ENCODE measurements at regions not wholly inside any gene's neighbourhood (a gene's known extent, or its start where the extent isn't known, plus 50 kb on each side); places are given as distances from the start of the nearest gene placed in this dataset.
A peak's percentile ranks its signal among the peaks of the same experiment; 100 is the strongest.
"Not testable (repeated sequence)": the region's sequence is repeated elsewhere in the genome, so short reads cannot be mapped to it uniquely, and the experiment has no call there.

DNA sequence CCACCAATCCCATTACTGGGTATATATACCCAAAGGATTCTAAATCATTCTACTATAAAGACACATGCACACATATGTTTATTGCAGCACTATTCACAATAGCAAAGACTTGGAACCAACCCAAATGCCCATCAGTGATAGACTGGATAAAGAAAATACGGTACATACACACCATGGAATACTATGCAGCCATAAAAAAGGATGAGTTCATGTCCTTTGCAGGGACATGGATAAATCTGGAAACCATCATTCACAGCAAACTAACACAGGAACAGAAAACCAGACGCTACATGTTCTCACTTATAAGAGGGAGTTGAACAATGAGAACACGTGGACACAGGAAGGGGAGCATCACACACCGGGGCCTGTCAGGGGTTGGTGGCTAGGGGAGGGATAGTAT, 154.3 kb downstream of the TPBG start:
- DNase-seq = not testable (repeated sequence)

DNA sequence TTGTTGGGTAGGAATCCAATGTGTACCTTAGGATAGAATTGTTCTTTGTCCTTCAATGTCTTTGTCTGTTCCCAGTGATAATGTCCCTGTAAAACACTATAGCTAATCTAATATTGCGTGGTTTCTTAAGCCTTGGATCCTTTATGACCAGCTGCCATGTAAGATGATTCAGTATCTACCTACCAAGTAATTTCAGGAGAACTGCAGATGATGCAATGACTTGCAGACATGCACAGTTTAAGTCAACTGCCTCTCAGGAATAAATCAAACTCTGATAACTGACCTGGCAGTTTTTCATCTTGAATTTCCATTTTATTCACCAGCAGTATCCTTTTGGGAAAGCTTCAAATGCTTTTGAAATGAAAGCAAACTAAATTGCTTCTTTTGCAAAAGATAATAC, 157.8 kb downstream of the TPBG start:
- no peak for DNase-seq

DNA sequence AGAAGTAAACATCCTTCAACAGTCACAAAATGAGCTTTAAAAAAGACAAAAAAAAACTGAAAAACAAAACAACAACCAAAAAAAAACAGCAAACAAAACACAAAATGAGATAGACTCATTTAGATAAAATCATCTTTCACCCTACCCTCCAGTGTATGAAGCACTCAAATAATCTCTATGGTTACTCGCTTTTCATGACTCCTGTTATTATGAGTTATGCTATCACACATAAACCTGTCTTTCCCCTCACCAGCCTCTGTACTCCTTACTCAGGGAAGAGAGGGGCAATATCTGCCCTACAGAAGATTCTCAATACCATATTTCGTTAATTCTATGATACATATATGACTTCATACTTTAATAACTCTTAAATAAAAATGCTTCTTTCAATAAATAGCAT, 158.2 kb downstream of the TPBG start:
- DNase-seq = no peak

DNA sequence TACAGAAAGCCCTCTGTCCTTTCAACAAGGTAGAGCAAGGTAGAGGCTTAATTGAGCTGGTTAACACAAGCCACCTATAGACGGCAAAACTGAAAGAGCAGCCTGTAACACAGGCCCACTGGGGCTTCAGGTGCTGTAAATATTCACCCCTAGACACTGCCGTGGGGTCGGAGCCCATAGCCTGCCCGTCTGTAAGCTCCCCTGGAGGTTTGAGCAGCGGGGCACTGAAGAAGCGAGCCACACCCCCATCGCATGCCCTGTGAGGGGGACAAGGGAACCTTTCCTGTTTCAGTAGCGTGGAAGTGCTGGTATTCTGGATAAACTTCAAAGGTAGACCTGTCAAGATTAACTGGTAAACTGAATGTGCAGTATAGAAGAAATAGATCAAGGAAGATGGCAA, 160.4 kb downstream of the TPBG start:
- no peak for DNase-seq

DNA sequence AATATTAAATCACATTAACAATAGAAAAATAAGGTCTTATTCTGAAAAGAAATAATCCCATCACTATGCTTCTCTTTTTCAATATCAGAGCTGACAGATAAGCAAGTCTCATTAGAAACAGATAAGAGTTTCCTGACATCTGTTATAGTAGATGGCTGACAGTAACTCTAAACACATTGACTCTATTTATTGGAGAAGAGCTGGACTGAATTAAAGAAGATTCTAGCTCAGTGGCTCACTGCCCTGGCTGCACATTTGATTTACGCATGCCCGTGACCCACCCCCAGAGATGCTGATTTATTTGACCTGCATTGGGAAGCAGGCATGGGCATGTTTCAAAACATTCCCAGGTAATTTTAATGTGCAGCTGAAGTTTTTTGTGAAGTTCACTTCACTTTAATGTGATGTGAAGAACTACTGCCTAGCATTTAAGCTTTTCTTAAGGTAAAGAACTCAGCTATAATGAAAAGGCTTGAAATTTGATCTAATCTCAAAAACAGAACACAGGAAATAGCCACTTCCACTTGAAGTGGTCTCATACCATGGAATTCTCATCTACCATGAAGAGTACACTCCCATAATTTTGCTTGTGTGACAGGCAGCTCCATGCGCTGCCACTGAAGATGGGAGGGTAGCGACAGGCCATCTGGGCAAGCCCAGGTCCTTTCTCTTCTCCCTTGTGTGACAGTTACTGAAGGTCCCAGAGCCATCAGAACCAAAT, 162.3 kb downstream of the TPBG start:
- peak; percentile 89 for DNase-seq

DNA sequence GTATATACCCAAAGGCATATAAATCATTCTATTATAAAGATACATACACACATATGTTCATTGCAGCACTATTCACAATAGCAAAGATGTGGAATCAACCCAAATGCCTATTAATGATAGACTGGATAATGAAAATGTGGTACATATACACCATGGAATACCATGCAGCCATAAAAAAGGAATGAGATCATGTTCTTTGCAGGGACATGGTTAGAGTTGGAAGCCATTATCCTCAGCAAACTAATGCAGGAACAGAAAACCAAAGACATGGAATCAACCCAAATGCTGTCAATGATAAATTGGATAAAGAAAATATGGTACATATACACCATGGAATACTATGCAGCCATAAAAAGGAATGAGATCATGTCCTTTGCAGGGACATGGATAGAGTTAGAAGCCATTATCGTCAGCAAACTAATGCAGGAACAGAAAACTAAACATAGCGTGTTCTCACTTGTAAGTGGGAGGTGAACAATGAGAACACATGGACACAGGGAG, 166.4 kb downstream of the TPBG start:
- DNase-seq = not testable (repeated sequence)

DNA sequence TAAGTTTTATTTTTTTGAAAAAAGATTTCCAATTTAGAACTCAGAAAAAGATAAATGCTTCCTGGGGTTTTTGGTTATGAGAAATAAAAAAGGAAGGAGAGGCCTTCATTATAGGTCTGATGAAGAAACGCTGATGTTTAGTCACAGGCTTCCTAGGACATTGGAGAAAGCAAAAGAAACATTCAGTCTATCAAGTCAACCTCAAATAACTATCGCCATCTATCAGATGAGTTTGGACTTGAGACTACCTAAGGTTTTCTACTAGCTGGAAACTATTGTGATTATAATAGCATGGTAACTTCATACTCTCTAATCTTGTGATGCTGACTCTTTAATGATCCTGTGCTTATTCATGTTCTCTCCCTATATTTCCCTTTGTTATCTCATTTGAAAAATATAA, 171.3 kb downstream of the TPBG start:
- no peak for DNase-seq

DNA sequence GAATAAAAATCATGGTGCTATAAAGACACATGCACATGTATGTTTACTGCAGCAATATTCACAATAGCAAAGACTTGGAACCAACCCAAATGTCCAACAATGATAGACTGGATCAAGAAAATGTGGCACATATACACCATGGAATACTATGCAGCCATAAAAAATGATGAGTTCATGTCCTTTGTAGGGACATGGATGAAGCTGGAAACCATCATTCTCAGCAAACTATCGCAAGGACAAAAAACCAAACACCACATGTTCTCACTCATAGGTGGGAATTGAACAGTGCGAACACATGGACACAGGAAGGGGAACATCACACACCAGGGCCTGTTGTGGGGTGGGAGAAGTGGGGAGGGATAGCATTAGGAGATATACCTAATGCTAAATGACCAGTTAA, 185.9 kb downstream of the TPBG start:
- not testable (repeated sequence) for DNase-seq

DNA sequence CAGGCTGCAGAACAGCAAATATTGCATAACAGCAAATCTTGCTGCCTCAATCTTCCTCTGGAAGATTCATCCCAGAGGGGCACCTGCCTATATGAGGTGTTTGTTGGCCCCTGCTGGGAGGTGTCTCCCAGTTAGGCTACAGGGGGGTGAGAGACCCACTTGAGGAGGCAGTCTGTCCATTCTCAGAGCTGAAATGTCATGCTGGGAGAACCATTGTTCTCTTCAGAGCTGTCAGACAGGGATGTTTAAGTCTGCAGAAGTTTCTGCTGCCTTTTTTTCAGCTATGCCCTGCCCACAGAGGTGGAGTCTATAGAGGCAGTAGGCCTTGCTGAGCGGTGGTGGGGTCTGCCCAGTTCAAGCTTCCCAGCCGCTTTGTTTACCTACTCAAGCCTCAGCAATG, 187.7 kb downstream of the TPBG start:
- not testable (repeated sequence) for DNase-seq

DNA sequence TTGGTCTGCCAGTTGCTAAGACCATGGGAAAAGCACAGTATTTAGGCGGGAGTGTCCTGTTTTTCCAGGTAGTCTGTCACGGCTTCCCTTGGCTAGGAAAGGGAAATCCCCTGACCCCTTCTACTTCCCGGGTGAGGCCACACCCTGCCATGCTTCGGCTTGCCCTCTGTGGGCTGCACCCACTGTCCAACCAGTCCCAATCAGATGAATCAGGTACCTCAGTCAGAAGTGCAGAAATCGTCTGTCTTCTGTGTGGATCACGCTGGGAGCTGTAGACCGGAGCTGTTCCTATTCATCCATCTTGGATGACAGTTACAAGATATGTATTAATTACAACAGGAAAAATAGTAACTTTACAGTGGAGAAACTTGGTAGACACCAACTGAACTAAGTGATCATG, 188.2 kb downstream of the TPBG start:
- no peak for DNase-seq

DNA sequence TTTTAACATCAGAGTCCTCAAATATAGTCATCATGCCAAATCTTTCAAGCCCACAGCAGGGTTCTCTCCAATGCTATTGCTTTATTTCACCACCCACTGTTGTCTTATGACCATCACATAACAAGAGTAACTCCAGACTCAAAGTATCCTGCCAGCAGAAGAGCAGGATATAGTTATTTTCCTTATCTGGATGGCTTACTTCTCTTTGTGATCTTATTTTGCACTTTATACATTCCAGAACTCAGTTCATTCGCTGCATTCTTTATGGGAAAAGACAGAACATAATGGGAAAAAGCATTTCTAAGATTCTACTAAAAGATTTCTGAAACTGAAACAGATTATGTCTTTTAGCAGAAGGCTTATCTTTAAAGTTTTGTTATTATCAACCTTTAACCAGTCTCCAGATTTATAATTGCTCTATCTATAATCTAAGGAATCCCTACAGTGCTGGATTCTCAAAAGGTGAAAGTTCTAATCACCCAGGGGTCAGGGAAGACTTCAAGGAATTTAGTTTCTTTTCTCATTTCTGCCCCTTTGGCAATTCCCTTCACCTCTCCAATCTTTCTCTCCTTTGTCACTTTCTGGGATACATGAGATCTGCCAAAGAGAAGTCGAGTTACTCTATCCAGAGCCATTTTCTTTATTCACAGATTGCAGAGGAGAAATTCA, 190.4 kb downstream of the TPBG start:
- DNase-seq = no peak

DNA sequence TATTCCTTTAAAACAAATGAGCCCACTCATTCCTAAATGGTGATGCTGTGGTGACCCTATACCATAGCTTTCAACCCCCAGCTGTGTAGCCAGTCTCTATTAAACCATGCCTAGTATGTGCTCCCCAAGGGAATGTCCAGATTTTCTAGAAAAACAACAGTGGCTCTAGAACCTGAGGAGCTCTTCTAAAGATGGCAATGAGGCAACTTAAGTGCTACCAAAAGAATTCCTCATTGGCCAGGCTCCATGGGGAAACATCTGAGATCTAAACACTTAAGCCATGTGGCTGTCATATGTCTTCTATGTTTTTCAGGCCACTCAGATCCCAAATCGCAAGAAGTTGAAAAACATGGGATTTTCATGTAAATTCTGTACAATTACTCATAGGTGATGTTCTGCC, 191.0 kb downstream of the TPBG start:
- DNase-seq = no peak

DNA sequence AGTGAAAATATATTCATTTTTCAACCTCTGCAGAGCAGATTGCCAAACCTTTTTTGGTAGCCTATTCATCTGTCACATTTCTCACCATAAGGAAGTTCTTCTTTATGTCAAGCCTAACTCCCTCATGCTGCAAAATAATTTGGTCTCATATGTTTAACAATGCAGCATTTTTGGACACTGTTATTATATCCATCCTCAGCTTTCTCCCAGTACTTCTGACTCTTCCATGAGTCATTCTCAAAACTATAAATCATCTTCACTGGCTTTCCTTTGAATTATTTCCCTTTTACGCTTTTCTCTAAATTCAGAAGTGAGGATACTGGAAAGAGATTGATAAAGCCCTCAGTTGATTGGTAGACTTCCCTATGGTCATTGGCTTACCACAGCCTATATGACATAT, 192.2 kb downstream of the TPBG start:
- DNase-seq = no peak

DNA sequence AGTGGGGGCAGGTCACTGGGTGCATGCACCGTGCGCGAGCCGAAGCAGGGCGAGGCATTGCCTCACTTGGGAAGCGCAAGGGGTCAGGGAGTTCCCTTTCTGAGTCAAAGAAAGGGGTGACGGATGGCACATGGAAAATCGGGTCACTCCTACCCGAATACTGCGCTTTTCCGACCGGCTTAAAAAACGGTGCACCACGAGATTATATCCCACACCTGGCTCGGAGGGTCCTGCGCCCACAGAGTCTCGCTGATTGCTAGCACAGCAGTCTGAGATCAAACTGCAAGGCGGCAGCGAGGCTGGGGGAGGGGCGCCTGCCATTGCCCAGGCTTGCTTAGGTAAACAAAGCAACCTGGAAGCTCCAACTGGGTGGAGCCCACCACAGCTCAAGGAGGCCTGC, 194.9 kb downstream of the TPBG start:
- DNase-seq = not testable (repeated sequence)

DNA sequence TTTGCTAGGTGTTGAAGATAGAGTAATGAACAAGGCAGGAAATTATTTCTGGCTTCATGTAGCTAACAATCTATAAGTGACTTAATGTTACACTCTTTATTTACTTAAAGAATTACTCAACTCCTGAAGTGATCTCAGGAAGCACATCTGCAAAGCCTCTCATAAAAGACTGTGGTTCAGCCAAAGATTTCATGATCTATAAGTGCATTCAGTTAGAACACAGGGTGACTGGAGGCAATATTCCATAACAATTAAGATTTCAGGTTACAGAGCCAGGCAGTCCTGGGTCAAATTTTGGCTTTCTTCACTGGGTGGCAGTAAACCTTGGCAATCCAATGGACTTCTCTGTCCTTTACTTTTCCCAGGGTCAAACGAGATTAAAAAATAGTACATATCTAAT, 204.0 kb downstream of the TPBG start:
- no peak for DNase-seq

DNA sequence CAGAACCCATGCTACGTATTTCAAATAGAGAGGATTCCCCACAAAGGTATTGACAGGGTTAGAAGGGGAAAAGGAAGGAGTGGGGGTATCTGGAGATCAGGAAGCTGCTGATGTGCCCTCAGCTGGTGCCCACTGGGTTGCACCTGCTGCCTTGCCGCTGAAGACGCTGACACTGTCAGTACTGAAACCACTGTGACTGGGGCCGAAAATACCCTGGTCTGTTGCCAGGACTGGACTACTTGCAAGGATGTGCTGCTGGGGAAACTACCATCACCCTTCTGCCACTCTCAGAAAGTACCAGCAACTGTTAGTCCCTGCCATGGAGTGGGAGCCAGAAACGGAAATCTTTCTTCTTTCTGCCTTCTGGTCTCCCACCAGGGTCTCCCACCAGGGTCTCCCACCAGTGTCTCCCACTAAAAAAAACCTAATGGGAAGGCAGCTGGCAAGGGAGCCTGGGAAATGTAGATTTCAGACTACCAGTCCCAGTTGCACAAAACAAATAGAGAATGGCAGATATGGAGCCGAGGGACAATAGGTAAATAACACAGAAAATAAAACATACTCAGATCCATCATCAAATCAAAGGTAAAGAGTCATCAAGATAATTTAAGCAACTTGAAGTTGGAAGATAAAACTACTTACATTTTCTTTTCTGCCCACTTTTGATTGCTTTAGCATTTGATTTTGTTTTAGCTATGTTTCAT, 204.8 kb downstream of the TPBG start:
- peak; percentile 64 for DNase-seq

DNA sequence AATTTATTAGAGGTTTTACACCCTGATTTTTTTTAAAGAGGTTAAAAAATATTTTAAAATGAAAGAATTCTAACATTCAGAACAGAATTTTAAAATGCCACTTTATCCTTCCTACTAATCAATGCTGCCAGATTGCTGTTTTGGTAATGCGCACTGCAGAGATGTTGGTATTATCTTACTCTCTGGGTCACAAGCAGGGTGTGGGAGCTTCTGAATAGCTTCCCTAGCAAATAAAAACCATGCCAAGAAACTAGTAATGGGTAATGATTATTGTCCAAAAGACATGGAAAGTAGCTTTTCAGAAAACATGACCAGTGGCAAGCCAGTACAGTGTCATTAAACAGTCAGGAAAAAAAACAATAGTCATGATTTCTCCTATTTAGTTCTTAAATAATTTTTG, 205.4 kb downstream of the TPBG start:
- peak; percentile 44 for DNase-seq

DNA sequence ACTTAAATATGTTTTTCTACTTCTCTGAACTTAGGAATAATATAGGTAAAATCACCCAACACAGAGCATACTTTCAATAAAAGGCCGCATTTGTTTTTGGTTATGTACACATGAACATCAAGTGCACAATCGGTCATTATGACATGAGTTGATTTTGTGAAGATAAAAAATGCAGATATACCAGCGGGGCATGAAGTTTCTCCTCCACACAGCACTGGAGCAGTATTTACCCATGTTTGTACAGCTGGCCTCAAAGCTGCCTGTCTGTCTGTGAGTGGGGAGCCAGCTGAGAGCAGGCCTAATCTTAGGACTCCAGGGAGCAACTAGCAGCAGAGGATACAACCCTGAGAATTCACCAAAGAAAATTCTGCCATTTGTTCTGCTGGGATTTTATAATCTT, 206.5 kb downstream of the TPBG start:
- peak; percentile 91 for DNase-seq

DNA sequence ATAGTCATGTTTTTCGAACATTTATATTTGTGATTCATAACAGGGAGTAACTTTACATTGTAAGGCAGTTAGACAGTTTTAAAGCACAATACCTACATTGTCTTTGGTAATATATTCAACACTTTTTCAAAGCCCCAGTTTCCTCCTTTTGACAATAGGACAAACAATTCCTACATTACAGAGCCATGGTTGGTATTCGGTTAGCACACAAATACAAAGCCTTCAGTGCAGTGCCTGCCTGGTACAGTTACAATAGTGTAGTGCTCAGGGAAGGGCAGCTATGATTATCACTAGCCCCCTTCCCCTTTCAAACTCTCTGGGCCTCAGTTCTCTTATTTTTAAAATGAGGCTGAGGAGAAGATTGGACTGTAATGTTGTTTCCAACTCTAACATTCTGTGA, 207.8 kb downstream of the TPBG start:
- DNase-seq = peak; percentile 28

DNA sequence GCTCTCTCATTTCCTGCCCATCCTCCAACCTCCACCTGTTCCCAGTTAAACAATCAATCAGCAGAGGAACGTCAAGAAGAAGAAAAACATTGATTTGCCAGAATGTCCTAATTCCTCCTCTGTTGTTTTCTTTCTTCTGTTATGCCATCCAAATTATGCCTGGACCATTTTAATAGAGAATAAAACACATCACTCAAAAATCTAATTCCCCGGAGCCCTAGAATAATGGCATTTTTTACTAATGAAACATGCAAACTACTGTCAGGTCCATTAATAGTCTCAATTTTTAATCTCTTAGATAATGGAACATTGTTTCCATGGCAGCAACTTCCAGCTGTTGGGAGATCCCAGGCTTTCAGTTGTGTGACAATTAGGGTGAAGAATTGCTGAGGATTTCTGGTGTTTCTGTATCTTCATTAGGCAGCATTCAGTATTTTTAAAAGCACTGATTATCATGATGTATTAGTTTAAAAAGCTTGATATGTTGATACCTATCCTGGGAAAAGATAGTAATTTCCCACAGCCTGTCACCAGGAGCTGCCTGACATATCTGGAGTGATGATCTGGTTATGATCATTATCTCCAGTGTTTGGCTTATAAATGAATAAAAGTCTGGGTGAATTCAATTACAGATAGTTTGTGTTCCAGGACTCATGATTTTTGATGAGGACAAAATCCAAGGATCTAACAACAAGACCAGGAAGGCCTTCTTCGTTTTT, 209.8 kb downstream of the TPBG start:
- no peak for DNase-seq

DNA sequence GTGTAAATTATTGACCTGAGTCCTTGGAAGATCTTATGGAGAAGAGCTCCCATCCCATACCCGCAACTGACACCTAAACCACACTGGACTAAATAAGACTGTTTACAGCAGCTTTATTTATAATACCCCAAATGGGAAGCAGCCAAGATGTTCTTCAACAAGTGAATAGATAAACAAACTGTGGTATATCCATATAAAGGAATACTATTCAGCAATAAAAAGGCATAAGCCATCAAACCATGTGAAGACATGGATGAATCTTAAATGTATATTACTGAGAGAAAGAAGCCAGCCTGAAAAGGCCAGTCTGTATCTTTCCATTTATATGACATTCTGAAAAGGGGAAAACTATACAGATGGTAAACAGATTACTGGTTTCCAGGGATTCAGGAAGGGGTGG, 212.7 kb downstream of the TPBG start:
- DNase-seq = no peak

DNA sequence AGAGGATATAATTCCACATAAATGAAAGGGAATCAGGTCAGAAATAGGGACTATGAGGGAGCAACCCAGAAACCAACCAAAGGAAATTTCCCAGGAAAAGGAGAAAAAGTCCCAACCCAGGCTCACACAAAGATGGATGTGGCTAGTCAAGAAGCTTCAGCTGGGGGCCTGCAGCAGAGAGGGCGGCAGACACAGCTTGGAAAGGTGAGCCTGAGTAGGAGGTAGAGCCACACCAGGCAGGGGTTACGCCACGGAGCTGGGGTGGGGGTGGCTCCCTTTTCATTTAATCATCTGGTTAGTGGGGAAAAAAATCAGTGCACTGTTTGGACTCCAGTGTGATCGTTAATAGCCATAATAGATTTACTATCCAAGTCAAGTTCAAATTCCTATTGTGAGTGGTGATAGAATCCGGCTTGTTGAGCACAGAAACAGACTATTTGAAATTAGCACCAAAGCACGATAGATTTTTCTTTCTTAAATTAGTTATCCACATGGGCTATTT, 220.6 kb downstream of the TPBG start:
- no peak for DNase-seq

DNA sequence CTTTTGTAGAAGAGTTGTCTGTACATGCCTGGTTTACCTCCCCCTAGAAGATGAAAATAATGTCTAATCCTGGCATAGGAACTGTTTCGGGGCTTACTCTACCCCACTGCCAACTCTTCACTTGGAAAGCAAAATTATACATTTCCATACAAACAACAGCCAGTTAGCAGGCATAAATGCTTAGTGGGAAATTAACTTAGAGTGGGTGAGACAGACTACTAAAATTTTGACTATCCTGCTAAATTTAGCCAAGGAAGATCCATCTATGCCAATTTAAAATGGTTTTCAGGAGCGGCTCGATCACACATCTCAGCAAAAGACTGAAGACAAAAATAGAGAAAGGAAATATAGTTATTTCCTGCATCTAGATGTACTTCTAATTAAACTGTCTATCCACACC, 221.2 kb downstream of the TPBG start:
- no peak for DNase-seq
